GM20000 (cell line): ENCODE measurements at regions not wholly inside any gene's neighbourhood (a gene's known extent, or its start where the extent isn't known, plus 50 kb on each side); places are given as distances from the start of the nearest gene placed in this dataset.

Experiments used
- DNase-seq: peaks from one replicate; pipeline ENCODE4 v3.0.0; 2012; ENCODE audit warnings: low spot score
- TF ChIP-seq, protein P1 (sequence below): IDR thresholded peaks from 2 replicates; pipeline ENCODE4 v1.5.1; 2012; ENCODE audit warnings: mild to moderate bottlenecking, control low read depth; ENCODE audit errors: extremely low read depth, missing control alignments

DNA sequence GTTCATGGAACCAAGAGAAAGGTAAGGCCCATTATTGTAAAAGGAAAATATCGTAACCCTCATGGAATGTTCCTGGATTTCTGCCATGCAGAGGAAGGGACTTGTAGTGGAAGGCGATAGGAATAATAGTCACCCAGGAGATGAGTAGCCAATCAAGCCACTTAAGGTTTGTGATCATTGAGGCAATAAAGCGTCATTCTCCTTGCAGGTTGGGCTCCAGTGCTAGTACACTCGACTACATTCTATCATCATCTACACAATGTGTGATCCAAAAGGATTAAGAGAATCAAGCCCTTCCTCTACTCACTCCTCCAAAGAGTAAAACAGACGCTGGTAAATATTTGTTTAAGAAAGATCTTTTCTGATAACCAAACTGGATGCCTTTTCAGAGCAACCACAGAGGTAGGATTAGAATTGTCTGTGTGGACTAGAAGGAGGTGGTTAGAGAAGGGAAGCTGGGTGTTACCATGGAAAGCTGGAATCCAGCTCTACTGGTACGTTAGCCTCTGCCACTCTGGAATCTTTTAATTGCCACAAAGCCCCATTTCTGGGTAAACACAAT lies 245.7 kb downstream of the IKZF2 start:
- DNase-seq, result no peak
- TF ChIP-seq, protein P1, sequence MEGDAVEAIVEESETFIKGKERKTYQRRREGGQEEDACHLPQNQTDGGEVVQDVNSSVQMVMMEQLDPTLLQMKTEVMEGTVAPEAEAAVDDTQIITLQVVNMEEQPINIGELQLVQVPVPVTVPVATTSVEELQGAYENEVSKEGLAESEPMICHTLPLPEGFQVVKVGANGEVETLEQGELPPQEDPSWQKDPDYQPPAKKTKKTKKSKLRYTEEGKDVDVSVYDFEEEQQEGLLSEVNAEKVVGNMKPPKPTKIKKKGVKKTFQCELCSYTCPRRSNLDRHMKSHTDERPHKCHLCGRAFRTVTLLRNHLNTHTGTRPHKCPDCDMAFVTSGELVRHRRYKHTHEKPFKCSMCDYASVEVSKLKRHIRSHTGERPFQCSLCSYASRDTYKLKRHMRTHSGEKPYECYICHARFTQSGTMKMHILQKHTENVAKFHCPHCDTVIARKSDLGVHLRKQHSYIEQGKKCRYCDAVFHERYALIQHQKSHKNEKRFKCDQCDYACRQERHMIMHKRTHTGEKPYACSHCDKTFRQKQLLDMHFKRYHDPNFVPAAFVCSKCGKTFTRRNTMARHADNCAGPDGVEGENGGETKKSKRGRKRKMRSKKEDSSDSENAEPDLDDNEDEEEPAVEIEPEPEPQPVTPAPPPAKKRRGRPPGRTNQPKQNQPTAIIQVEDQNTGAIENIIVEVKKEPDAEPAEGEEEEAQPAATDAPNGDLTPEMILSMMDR, result no peak

DNA sequence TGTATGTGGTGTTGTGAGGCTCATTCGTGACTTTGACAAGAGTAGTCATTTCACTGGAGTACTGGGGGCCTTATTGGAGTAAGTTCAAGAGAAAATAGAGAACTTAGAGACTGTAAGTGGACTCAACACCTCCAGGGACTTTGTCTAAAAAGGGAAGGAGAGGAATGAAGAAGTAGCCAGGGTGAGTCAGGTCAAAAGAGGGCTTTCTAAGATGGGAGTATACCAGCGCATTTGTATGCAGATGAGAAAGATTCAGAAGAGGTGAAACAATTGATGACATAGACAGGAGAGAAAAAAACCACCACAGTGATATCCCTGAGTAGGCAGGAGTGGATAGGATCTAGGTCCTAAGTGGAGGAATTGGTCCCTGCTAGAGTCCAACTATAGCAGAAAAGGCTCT lies 246.8 kb downstream of the IKZF2 start:
- TF ChIP-seq, protein P1, result no peak

DNA sequence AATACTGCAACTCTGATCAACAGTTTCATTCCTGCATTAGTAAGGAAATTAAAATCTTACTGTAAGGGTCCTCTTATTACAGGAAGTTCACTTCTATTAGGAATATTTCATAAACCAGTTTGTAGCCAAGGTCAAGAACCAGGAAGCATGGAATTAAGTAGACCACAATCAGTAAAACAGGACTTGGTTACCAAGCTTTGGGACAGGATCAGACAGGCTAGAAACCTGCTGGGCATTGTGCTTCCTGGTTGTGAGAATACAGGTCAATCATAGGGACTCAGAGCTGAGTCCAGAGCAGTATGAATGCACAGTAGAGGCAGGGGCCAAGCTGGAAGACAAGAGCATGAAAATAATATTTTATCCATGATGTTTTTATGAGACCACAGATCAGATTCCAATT lies 248.0 kb downstream of the IKZF2 start:
- no peak for DNase-seq
- TF ChIP-seq, protein P1, result no peak

More for the DNA sequence above, 246.8 kb downstream of the IKZF2 start:
- no peak for DNase-seq

DNA sequence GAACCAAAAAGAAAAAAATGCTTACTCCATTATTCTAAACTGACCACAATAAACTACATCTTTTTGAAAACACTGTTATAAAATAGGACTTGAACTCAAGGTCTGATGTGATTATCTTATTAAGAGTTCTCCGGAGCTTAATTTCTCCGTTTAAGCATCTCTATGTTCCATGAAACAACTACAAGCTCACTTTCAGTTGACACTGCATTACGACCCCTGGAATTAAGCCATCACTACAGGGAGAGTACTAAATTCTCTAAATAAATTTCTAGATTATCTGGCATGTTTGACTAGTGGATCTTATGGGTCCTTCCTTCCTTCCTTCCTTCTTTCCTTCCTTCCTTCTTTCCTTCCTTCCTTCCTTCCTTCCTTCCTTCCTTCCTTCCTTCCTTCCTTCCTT lies 249.0 kb downstream of the IKZF2 start:
- no peak for DNase-seq
- TF ChIP-seq, protein P1, result no peak

DNA sequence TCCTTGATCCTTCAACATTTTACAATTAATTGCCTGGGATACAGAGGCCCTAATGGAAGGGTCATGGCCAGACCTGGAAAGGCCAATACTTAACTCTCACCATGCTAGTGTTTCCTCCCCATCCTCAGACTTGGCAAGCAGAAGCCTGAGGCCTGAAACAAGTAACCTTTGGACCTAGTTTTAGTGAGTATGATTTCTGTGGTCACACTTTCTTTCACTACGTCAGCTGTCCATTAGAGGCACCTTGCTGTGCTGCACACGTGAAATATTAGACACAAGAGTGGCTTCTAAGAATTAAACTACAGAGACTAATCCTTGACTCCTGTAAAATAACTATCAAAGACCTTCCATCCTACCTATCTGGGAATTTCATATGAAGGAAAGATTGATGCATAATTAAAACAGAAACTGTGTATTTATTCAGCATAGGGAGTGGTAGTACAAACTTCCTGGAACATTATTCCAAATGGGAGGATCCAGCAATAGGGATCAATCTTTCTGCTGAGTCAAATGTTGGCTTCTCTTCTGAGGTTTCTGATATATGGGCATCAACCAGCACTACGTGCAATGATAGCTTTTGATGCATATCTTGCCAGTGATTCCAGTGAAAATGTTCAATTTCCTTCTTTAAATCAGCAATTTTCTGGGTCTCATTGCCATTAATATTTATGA lies 249.7 kb downstream of the IKZF2 start:
- DNase-seq, result no peak
- TF ChIP-seq, protein P1, result no peak

DNA sequence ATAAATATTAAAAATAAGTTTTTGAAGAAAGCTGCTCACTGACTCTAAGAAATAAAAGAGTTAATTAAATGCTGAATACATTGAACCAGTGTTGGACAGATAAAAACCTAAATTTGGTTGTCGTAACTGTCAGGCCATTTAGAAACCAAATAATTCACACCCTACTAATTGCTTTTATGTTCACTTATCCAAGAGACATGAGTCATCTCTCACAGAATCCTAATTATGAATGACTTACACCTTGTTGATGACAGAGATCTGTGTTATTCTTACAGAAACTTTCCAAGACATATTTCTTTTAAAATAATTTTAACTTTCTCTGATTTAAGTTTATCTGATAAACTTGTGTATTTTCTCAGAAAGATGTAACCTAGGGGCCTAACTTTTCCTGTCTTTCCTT lies 250.7 kb downstream of the IKZF2 start:
- no peak for DNase-seq
- TF ChIP-seq, protein P1, result no peak

DNA sequence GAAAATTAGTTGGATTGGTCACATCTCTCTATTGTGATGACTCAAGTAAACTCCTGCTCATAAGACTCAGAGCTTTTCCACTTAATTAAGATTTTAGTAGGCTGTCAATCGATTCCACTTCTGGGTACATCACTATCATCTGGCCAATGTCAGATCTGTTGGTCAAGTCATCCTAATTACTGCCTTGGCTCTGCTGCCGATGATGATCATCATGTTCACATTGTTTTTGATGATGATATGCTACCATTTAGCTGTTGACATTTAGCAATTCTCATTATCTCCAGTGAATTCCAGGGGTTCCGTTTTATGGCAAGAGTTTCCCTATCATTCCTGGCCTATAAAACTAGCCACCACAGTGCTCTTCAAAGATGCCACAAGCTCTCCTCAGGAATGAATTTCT lies 253.4 kb downstream of the IKZF2 start:
- TF ChIP-seq, protein P1, result no peak
- DNase-seq, result no peak
